ENCODE measurements at regions not wholly inside any gene's neighbourhood (a gene's known extent, or its start where the extent isn't known, plus 50 kb on each side); places are given as distances from the start of the nearest gene placed in this dataset.

GRCh38 chr4:19358015-19358414, 893.7 kb upstream of the SLIT2 start:
- TF ChIP-seq, protein P1, sequence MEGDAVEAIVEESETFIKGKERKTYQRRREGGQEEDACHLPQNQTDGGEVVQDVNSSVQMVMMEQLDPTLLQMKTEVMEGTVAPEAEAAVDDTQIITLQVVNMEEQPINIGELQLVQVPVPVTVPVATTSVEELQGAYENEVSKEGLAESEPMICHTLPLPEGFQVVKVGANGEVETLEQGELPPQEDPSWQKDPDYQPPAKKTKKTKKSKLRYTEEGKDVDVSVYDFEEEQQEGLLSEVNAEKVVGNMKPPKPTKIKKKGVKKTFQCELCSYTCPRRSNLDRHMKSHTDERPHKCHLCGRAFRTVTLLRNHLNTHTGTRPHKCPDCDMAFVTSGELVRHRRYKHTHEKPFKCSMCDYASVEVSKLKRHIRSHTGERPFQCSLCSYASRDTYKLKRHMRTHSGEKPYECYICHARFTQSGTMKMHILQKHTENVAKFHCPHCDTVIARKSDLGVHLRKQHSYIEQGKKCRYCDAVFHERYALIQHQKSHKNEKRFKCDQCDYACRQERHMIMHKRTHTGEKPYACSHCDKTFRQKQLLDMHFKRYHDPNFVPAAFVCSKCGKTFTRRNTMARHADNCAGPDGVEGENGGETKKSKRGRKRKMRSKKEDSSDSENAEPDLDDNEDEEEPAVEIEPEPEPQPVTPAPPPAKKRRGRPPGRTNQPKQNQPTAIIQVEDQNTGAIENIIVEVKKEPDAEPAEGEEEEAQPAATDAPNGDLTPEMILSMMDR (IDR thresholded peaks at IDR 0.05): no peak
- TF ChIP-seq POLR2A (IDR thresholded peaks at IDR 0.05): no peak

All from testis (tissue), 2 donors.